Chondrocyte (in vitro differentiated cells): ENCODE measurements at regions not wholly inside any gene's neighbourhood (a gene's known extent, or its start where the extent isn't known, plus 50 kb on each side); places are given as distances from the start of the nearest gene placed in this dataset.
"Not testable (repeated sequence)": the region's sequence is repeated elsewhere in the genome, so short reads cannot be mapped to it uniquely, and the experiment has no call there.

Experiments used
- DNase-seq: peaks from one replicate; pipeline ENCODE4 v3.0.0; 2021; ENCODE audit warnings: mixed read lengths, low spot score
- H3K27ac Mint-ChIP-seq: one replicate; pipeline ENCODE4 v1.8.0; 2021; ENCODE audit warnings: mild to moderate bottlenecking, moderate library complexity, mixed read lengths; ENCODE audit not compliant: unreplicated experiment
- H3K27me3 Mint-ChIP-seq: 2 replicates; pipeline ENCODE4 v1.8.0; 2021; ENCODE audit warnings: low read depth, mixed read lengths
- H3K36me3 Mint-ChIP-seq: 2 replicates; pipeline ENCODE4 v1.8.0; 2021; ENCODE audit warnings: low read depth, mixed read lengths
- H3K4me1 Mint-ChIP-seq: 2 replicates; pipeline ENCODE4 v1.8.0; 2021; ENCODE audit warnings: low read depth, mild to moderate bottlenecking, mixed read lengths
- H3K4me3 Mint-ChIP-seq: one replicate; pipeline ENCODE4 v1.8.0; 2021; ENCODE audit warnings: mild to moderate bottlenecking, moderate library complexity, mixed read lengths; ENCODE audit not compliant: unreplicated experiment
- H3K9me3 Mint-ChIP-seq: 2 replicates; pipeline ENCODE4 v1.8.0; 2021; ENCODE audit warnings: low read depth, mixed read lengths
- TF ChIP-seq, protein P1 (sequence below): fragments of 200-600 bp; sonication (generic); IDR thresholded peaks from 2 replicates; pipeline ENCODE4 v1.5.0; 2021; ENCODE audit warnings: antibody characterized with exemption, mild to moderate bottlenecking, moderate library complexity

DNA sequence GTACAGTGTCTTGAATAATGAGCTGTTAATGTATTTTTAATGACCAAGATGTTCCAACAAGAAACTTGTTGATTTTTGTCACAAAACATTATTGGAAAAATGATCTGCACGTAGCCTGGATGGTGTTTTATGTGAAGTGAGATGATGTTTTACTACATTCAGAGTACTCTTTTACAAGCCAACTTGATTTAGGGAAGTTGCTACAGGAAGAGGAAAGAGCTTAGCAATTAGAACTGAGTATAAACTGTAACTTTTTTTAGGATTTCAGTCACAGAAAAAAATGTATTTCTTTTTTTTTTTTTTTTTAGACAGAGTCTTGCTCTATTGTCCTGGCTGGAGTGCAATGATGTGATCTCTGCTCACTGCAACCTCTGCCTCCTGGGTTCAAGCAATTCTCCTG, 113.6 kb upstream of the ADRA1B start:
- no peak overlapping the region for H3K4me3 Mint-ChIP-seq
- no peak overlapping the region for H3K27ac Mint-ChIP-seq
- TF ChIP-seq, protein P1, sequence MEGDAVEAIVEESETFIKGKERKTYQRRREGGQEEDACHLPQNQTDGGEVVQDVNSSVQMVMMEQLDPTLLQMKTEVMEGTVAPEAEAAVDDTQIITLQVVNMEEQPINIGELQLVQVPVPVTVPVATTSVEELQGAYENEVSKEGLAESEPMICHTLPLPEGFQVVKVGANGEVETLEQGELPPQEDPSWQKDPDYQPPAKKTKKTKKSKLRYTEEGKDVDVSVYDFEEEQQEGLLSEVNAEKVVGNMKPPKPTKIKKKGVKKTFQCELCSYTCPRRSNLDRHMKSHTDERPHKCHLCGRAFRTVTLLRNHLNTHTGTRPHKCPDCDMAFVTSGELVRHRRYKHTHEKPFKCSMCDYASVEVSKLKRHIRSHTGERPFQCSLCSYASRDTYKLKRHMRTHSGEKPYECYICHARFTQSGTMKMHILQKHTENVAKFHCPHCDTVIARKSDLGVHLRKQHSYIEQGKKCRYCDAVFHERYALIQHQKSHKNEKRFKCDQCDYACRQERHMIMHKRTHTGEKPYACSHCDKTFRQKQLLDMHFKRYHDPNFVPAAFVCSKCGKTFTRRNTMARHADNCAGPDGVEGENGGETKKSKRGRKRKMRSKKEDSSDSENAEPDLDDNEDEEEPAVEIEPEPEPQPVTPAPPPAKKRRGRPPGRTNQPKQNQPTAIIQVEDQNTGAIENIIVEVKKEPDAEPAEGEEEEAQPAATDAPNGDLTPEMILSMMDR, result no peak
- H3K4me1 Mint-ChIP-seq, result no peaks in the 10 kb centered on the region
- peaks cover 14% of the 10 kb centered on the region for H3K9me3 Mint-ChIP-seq
- no peaks in the 10 kb centered on the region for H3K36me3 Mint-ChIP-seq
- H3K27me3 Mint-ChIP-seq, result peaks cover 34% of the 10 kb centered on the region
- no peak for DNase-seq

GRCh38 chr5:159804121-159804520, 112.2 kb upstream of the ADRA1B start:
- Mint-ChIP-seq H3K27me3 (peaks cover 25% of the 10 kb centered on the region), H3K4me1 (no peaks in the 10 kb centered on the region), H3K9me3 (peaks cover 14% of the 10 kb centered on the region), H3K27ac (no peak overlapping the region), H3K36me3 (no peaks in the 10 kb centered on the region), H3K4me3 (no peak overlapping the region)
- DNase-seq, result no peak
- TF ChIP-seq, protein P1, result no peak

- no peaks in the 10 kb centered on the region for H3K36me3 Mint-ChIP-seq
- no peak overlapping the region for H3K27ac Mint-ChIP-seq
- no peaks in the 10 kb centered on the region for H3K4me1 Mint-ChIP-seq
- no peak overlapping the region for H3K4me3 Mint-ChIP-seq
- DNase-seq, result no peak
- peaks cover 14% of the 10 kb centered on the region for H3K9me3 Mint-ChIP-seq
- H3K27me3 Mint-ChIP-seq, result peaks cover 19% of the 10 kb centered on the region
- TF ChIP-seq, protein P1, result no peak
Observed at GRCh38 chr5:159805021-159805420, 111.3 kb upstream of the ADRA1B start.

- not testable (repeated sequence) for H3K27ac Mint-ChIP-seq, DNase-seq, H3K4me1 Mint-ChIP-seq, H3K36me3 Mint-ChIP-seq, H3K27me3 Mint-ChIP-seq, H3K4me3 Mint-ChIP-seq
- H3K9me3 Mint-ChIP-seq, result peaks cover 19% of the 10 kb centered on the region
Observed at GRCh38 chr5:159807135-159807534, 109.1 kb upstream of the ADRA1B start.

DNA sequence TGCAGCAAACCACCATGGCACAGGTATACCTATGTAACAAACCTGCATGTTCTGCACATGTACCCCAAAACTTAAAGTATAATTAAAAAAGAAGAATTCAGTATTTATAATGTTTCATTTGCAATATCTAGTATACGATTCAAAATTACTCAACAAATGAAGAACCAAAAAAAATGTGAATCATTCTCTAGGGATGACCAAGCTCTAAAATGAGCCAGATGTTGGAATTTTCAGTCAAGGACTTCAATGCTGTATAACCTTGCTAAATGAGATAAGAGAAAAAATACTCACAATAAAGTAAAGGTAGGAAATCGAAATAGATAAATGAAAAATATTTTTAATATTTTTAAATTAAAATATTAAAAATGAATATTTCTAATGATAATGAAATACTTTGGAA, 108.7 kb upstream of the ADRA1B start:
- TF ChIP-seq, protein P1, result no peak
- Mint-ChIP-seq H3K27ac (no peak overlapping the region), H3K9me3 (peaks cover 22% of the 10 kb centered on the region), H3K4me3 (no peak overlapping the region), H3K27me3 (peaks cover 4% of the 10 kb centered on the region), H3K4me1 (no peaks in the 10 kb centered on the region), H3K36me3 (no peaks in the 10 kb centered on the region)
- no peak for DNase-seq

GRCh38 chr5:159811712-159812111, 104.6 kb upstream of the ADRA1B start:
- Mint-ChIP-seq H3K27ac (no peak overlapping the region), H3K36me3 (no peaks in the 10 kb centered on the region), H3K4me3 (no peak overlapping the region), H3K4me1 (peaks cover 7% of the 10 kb centered on the region), H3K27me3 (peaks cover 4% of the 10 kb centered on the region), H3K9me3 (peaks cover 13% of the 10 kb centered on the region)
- TF ChIP-seq, protein P1, result no peak
- no peak for DNase-seq

GRCh38 chr5:159812759-159813158, 103.5 kb upstream of the ADRA1B start:
- H3K4me1 Mint-ChIP-seq, DNase-seq, H3K27ac Mint-ChIP-seq, H3K27me3 Mint-ChIP-seq, H3K4me3 Mint-ChIP-seq, H3K36me3 Mint-ChIP-seq: not testable (repeated sequence)
- H3K9me3 Mint-ChIP-seq, result peaks cover 12% of the 10 kb centered on the region
